HG02623 (cell line): ENCODE measurements at regions not wholly inside any gene's neighbourhood (a gene's known extent, or its start where the extent isn't known, plus 50 kb on each side); places are given as distances from the start of the nearest gene placed in this dataset.

Experiments
- ATAC-seq: cut with Tn5 transposase; IDR thresholded peaks from one replicate; pipeline ENCODE4 v1.9.1; 2021; ENCODE audit warnings: moderate library complexity; ENCODE audit not compliant: unreplicated experiment

DNA sequence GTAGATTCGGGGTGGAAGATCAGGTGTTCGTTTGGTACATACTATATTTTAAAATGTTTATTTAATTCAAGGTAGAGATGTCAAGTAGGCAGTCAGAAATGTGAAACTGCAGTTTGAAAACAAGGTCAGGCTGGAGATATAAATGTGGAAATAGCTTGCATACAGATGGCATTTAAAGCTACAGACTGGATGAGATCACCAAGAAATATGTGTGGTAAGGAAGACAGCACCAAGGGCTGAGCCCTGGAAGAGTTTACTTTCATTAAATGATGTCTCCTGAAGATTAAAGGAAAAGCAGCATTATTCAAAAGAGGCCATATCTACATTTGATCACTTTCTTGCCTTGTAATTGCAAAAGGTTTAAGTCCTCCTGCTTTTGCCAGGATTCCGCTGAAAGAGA, 271.3 kb downstream of the PTBP2 start:
- no peak for ATAC-seq

DNA sequence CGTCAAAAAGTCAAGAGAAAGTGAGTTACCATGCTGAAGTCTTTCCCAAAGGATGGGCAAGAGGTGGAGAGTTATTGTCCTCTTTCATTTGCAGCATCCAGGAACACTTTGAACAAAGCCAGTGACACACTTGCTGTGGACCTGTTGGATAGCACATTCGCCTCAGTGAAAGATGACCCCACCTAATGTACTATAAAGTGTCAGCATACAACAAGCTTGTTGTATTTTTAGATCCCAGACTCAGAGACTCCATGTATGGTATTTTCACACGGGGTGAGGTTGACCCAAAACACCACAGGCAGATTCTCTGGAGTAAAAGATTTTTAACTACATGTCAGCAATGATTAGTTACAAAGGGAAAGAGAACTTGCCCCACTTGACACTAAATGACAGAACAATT, 273.8 kb downstream of the PTBP2 start:
- no peak for ATAC-seq

DNA sequence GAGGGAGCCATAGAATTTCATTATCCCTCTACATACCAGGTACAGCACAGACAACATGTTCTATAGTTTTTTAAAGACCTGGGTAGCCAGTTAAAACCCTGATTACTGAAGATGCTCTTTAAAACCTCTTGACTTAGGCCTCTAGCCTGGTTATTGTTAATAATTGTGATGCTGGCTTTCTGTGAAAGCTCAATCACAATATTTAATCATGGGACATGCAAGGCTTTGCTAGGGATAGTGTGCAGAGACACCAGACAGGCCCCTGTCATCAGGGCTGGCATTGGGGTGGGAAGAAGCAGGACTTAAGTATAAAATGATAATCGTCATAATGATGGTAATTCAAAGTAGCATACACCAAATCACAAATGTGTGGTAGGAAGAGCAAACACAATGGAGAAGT, 274.4 kb downstream of the PTBP2 start:
- no peak for ATAC-seq

DNA sequence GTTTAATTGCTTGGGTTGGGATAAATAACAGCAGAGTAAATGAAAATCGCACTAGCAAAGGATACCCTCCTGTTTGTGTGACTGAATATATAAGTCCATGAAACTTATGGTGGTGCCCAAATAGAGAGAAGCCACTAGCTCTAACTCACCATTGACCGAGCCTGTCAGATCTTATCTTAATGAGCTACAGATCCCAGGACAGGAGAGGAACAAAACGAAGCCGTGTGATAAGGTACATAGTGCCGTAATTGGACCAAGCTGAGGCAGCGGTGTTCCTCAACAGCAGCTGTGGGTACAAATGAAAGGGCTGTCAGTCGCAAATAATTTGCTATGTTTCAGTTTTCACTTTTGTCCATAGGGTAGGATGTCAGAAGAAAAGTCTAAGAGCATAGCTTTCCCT, 276.1 kb downstream of the PTBP2 start:
- no peak for ATAC-seq

DNA sequence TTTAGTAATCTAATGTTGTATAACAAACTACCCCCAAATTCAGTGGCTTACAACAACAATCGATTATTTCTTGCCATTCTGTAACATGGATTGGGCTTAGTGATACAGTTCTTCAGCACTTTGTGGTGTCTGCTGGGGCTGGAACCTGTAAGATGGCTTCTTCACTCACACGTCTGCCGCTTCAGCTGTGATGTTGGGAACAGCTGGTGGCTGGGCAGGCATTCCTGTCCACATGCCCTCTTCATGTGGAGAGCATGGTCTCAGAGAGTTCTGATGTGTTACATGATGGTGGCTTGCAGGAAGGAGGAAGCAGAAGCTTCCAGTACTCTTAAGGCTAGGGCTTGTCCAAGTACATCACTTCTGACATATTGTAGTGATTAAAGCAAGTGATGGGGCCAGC, 276.9 kb downstream of the PTBP2 start:
- ATAC-seq, result no peak

DNA sequence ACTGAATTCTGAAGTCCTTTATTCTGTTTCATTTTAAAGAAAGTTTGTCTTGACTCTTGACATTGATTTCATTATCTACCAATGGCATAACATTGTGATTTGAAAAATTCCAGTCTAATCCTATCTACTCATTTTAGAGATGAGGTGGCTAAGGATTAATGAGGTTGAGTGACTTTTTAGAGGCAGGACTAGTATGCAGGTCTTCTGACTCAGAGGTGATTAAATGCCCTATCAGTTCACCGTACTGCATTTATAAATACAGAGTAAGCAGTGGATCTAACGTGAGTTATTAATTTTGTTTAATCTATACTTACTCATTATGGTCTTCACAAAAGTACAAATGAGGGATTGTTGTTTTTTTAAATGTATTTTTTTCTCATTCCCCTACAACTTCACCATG, 277.6 kb downstream of the PTBP2 start:
- ATAC-seq, result no peak

DNA sequence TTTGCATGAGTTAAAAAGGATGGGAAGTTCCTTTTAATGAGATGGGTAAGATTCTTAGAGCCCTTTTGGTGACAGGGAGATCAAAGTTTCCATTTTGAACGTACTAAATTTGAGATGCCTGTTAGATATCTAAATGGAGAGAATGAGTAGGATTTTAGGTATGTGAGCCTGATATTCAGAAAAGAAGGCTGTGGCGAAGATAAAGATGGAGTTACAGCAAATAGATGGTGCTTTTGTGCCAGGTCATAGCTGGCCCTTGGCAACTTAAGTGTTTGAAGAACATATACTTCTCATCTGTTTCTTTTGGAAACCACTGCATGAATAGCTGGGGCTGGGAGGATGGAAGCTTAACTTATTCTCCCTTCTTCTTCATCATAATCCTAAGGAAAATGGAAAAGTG, 282.5 kb downstream of the PTBP2 start:
- ATAC-seq, result no peak

DNA sequence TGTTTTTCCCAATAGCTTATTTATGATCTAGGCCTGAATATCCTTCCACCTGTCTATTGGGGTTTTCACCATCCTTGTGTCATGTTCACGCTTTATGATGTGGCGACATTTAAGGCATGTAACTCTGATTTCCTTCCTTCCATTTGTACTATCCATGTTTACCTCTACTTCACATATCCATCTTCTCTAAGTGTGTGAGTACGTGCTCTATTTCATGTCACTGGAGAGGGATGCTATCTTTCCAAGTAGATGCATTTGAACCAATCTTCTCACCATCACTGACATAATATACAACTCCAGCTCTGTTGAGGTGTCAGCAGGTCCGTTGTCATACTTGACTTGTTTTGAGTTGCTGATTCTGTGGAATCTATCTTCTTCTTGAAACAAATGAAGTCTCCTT, 283.2 kb downstream of the PTBP2 start:
- ATAC-seq, result no peak

DNA sequence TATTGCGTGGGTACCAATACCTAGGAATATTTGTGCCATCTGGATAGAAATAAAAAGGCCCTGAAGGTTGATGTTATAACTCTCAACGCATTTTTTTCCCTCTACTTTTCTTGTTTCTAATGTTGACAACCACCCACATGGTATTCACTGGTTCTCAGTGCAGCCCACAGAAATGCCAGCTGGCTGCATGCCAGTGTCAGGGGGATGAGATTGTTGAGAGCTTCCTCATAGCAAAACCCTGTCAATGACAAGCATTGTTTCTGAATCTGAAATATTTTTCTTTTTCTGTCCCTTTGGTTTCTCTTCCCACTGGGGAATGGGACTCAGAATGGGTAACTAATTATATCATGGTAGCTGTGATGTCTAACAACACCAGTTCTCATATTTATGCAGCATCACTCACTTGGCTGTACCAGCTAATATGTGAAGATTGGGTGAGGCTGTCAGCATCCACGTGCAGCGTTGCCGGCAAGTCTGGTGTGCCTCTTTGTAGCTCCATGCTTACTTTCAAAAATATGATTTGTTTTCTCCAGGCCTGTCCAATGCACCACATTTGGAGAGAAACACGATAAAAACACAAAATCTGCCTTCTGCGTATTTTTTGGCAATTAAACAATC, 284.6 kb downstream of the PTBP2 start:
- ATAC-seq, result no peak

DNA sequence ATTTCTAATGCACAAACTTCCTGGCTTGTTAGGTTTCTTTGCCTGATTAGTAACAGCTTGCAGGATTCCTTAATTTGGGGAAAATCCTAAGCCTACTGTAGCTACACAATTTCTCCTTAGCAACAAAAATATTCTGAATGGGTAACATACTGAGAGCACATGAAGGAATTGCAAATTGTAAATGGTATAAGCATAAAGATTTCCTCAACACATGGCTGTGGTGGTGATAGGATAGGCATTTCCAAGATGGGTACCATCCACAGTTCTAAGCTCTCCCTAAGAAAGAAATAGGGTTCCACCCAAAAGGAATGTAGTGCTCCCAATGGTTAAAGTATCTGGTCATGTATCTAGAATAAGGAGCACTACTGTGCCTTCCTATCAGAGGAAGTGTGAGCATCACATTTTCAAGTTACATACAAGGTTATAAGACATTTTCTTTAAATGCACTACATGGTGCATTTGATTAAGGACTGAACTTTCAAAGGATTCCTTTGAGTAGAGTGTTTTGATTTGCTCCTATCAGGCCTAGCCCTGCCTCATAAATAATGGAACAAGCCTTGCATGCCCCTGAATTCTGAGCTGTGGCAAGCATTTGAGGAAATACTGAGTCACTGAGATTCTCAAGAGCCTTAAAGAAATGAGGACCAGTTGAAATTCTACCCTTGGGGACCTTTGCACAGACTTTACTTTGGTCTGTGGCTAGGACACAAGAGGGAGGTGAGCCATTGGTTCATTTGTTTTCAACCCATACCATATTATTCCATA, 286.4 kb downstream of the PTBP2 start:
- ATAC-seq, result no peak

DNA sequence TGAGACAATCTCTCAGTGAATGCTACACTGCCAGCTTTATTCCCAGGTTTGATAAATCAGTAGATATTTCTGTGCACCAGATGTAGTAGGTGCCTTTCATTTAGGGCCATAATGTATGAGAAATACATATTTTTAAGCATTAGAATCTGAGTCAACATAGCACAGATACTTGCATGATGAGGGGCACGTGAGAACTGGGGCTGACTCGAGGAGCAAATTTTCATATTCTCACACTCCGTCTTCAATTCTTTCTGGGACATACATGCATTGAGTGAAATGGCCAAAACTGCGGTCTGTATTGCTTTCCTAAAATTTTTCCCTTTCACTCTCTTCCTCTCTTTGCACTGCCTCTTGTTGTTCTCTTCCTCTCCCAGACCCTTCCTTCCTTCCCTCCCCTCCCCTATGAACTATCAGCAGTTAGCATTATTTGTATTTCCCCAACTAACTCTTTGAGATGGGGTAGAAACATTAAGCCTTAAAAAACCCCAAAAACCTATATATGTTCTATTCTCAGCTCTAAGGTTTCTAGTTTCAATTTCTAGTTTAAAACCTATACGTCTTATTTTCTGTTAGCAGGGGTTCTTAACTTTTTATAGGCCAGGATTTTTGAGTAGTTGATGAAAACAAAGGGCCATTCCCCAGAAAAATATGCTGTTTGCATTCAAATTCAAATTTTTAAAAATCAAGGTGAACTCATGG, 289.1 kb downstream of the PTBP2 start:
- no peak for ATAC-seq

DNA sequence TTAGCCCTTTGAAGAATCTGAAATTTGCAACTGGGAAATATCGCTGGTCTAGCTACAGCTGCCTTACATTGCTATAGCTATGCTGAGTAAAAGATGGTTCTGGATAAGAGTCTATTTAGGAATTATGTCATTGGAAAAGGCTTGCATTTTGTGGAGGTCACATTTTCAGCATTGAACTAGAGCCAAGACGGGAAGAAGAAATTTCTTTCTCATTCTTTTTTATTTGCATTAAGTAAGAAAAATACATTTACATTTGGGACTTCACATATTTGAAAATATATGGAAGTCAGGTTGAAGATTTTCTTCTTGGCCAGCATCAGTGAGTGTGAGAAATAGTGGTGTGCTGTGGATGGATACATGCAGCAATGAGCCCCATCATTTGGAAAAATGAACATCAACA, 291.6 kb downstream of the PTBP2 start:
- no peak for ATAC-seq

DNA sequence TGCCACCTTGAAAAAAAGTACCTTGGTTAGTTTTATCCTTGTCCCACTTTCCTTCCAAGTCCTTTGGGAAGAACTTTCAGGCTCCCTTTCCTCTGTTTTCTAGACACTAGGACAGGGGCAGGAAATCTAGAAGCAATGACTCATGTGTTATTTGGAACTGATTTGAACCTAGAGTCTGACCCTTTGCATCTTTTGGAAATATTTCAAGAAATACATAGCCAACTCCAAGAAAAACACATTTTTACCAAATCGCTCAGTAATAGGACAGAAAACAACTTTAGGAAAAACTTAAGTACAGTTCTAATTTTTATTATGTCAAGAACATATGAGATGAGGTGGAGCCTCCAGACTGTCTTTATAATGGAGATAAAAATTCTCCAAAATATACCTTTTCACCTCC, 292.4 kb downstream of the PTBP2 start:
- ATAC-seq, result no peak

DNA sequence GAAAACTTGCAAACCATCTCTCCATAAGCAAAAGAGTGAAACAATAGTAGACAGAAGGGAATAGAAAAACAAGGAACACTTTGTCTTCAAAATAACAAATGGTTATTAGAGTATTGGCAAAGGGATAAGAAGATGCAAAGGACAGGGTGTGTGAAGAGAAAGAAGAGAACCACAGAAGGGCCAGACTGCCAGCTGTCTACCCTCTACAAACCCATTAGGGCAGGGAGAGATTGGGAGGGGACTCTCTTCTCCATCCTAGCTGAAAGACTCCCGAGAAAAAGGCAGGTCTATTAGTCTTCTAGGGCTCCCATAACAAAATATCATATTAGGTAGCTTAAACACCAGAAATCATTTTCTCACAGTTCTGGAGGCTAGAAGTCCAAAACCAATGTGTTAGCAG, 292.8 kb downstream of the PTBP2 start:
- ATAC-seq, result no peak

DNA sequence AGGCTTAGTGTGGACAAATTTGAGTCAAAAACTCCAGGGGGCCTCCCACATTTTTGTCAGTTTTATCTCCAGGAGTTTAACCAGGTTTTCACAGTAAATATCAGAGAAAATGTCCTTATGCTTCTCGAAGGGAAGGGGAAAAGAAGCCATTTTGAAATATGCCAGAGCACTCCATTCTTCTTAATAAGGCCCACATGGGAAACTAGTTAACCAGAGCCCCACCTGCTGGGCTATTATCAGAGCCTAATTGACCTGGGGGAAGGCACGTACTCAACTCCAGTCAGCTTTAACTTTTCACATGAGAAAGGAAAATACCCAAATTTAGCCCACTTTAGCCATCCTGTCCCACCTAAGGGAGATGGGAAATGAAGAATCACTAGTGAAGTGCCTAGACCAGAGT, 296.3 kb downstream of the PTBP2 start:
- no peak for ATAC-seq
